Osteoblast (primary cell): ENCODE measurements at regions not wholly inside any gene's neighbourhood (a gene's known extent, or its start where the extent isn't known, plus 50 kb on each side); places are given as distances from the start of the nearest gene placed in this dataset.

ENCODE experiments used
- DNase-seq: peaks from one replicate; pipeline ENCODE4 v3.0.0; 2011; ENCODE audit warnings: low spot score, mixed read lengths; ENCODE audit not compliant: insufficient read length; ENCODE audit errors: missing footprints
- H2AFZ ChIP-seq: 2 replicates; pipeline ENCODE4 v1.6.0; 2011; ENCODE audit warnings: mild to moderate bottlenecking, low read length
- H3K27ac ChIP-seq: 2 replicates; pipeline ENCODE4 v1.5.1; 2011; ENCODE audit warnings: mild to moderate bottlenecking, low read depth, low read length, moderate library complexity
- H3K27me3 ChIP-seq: 2 replicates; pipeline ENCODE4 v1.6.0; 2012; ENCODE audit warnings: mild to moderate bottlenecking, control low read depth, inconsistent platforms, low read length, moderate library complexity; ENCODE audit not compliant: insufficient read depth
- H3K36me3 ChIP-seq: 2 replicates; pipeline ENCODE4 v1.5.1; 2011; ENCODE audit warnings: mild to moderate bottlenecking, low read length, control low read depth, moderate library complexity; ENCODE audit not compliant: insufficient read depth
- H3K4me1 ChIP-seq: 2 replicates; pipeline ENCODE4 v1.5.1; 2011; ENCODE audit warnings: mild to moderate bottlenecking, low read length, control low read depth, moderate library complexity; ENCODE audit not compliant: insufficient read depth
- H3K4me2 ChIP-seq: 2 replicates; pipeline ENCODE4 v1.6.0; 2011; ENCODE audit warnings: mild to moderate bottlenecking, low read length; ENCODE audit not compliant: insufficient read depth
- H3K4me3 ChIP-seq: fragments of 200-600 bp; sonication (generic); 3 replicates; pipeline ENCODE4 v1.5.1; 2012; ENCODE audit warnings: mild to moderate bottlenecking, low read length, inconsistent platforms; ENCODE audit not compliant: insufficient read depth
- H3K79me2 ChIP-seq: 2 replicates; pipeline ENCODE4 v1.6.0; 2012; ENCODE audit warnings: mild to moderate bottlenecking, low read length, control low read depth, inconsistent platforms; ENCODE audit not compliant: insufficient read depth
- H3K9me3 ChIP-seq: 2 replicates; pipeline ENCODE4 v1.5.1; 2011; ENCODE audit warnings: low read depth, low read length, control low read depth
- H4K20me1 ChIP-seq: 2 replicates; pipeline ENCODE4 v1.6.0; 2012; ENCODE audit warnings: mild to moderate bottlenecking, low read length, control low read depth; ENCODE audit not compliant: insufficient read depth
- TF ChIP-seq, protein P1 (sequence below): IDR thresholded peaks from 2 replicates; pipeline ENCODE4 v1.5.1; 2011; ENCODE audit warnings: mild to moderate bottlenecking, low read depth, low read length, moderate library complexity; ENCODE audit errors: extremely low read depth

DNA sequence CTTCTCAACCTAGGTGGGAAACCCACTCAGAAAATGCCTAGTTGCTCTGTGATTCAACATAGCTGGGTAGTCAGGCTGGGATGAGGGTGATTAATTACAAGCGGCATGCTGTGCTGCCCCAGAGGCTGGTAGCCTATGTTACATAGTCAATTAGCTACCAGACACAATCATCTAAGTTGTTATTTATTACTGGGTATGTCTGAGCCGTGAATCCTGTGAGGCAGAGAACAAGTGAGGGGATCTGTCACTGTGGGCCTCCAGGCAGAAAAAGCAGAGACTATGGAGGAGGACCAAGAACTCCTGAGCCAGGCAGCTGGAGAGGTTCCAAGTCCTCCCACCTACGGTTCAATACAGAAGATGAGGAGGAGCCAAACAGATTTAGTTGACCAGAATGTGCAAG is 186.6 kb upstream of the BDNF start:
- DNase-seq, result no peak
- no peaks in the 10 kb centered on the region for H3K79me2 ChIP-seq
- no peaks in the 10 kb centered on the region for H3K4me1 ChIP-seq
- TF ChIP-seq, protein P1, sequence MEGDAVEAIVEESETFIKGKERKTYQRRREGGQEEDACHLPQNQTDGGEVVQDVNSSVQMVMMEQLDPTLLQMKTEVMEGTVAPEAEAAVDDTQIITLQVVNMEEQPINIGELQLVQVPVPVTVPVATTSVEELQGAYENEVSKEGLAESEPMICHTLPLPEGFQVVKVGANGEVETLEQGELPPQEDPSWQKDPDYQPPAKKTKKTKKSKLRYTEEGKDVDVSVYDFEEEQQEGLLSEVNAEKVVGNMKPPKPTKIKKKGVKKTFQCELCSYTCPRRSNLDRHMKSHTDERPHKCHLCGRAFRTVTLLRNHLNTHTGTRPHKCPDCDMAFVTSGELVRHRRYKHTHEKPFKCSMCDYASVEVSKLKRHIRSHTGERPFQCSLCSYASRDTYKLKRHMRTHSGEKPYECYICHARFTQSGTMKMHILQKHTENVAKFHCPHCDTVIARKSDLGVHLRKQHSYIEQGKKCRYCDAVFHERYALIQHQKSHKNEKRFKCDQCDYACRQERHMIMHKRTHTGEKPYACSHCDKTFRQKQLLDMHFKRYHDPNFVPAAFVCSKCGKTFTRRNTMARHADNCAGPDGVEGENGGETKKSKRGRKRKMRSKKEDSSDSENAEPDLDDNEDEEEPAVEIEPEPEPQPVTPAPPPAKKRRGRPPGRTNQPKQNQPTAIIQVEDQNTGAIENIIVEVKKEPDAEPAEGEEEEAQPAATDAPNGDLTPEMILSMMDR, result no peak
- H3K9me3 ChIP-seq, result no peaks in the 10 kb centered on the region
- no peaks in the 10 kb centered on the region for H4K20me1 ChIP-seq
- H3K27me3 ChIP-seq, result no peaks in the 10 kb centered on the region
- no peak overlapping the region for H3K4me2 ChIP-seq
- no peak overlapping the region for H3K4me3 ChIP-seq
- no peaks in the 10 kb centered on the region for H3K36me3 ChIP-seq
- no peak overlapping the region for H3K27ac ChIP-seq
- no peak overlapping the region for H2AFZ ChIP-seq

DNA sequence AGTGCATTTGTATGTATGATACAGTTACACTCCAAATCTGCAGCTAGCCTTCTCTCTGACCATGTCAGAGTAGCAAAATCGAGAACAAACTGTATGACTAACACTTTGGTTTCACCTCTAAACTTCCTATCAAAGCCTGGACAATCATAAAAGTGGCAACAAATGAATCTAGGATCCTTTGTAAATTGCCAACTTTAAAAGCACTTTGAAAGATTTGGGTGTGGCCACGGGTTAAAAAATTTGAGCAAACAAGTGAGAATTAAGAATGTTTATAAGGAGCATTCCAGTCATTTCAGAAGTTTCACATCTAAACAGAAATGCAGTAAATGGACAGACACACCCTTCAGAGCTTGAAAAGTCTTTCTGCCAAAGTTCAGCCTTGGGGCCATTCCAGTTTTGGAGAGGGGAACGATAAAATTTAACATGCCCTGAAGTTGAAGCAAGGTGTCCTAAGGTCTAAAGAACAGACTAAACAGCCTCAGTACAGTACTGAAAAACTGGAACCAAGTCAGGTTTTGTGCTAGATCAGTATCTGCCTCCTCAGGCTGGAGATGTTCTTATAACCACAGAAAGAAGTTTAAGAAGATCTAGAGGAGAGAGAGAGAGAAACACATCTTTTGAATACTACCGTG is 181.9 kb upstream of the BDNF start:
- Histone ChIP-seq H3K79me2 (no peaks in the 10 kb centered on the region), H2AFZ (no peak overlapping the region), H3K27ac (no peak overlapping the region), H3K4me3 (no peak overlapping the region), H3K9me3 (no peaks in the 10 kb centered on the region), H3K4me1 (no peaks in the 10 kb centered on the region), H4K20me1 (no peaks in the 10 kb centered on the region), H3K4me2 (no peak overlapping the region), H3K36me3 (no peaks in the 10 kb centered on the region), H3K27me3 (no peaks in the 10 kb centered on the region)
- TF ChIP-seq, protein P1, result no peak
- no peak for DNase-seq

DNA sequence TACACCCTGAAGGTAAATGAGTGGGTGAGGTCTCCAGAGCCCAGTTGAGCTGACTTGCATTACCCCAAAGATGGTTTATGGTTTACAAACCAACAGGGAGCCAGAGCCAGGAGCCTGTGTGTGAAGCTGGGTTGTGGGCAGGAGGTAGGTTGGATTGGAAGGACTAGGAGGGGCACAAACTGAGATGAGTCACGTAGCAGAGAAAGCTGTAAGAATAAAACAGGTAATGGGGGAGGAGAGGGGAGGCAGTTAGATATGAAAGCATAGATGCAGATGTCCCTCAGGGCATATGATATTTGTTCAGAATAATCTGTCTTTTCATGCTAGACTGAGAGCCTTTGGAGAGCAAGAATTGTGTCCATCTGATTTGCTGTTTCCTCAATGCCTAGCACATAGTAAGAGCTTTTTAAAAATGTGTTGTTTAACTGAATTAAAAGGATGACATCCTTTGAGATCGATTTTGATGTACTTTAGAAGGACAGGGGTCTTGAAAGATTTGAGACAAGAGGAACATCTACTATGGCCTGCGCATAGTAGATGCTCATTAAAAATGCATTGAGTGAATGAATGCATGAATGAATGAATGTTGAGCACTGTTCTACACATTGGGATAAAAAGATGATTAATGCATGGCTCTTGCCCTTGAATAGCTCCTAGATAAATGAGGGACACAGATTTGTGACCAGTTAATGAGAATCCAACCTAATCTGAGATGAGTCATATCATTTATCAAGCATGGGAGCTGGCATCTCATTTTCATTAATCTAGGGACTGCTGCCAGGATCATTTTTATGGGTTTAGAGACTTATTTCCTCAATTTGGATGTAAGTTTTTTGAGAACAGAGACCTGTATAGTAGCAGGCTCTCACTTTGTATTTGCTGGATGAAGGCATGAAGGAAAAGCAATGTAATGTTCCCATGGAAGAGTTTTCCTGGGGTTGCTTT is 175.8 kb upstream of the BDNF start:
- no peak overlapping the region for H3K27ac ChIP-seq
- no peaks in the 10 kb centered on the region for H3K27me3 ChIP-seq
- no peak overlapping the region for H2AFZ ChIP-seq
- no peaks in the 10 kb centered on the region for H3K36me3 ChIP-seq
- H3K79me2 ChIP-seq, result no peaks in the 10 kb centered on the region
- H3K4me3 ChIP-seq, result no peak overlapping the region
- no peaks in the 10 kb centered on the region for H3K4me1 ChIP-seq
- no peaks in the 10 kb centered on the region for H4K20me1 ChIP-seq
- no peak overlapping the region for H3K4me2 ChIP-seq
- H3K9me3 ChIP-seq, result no peaks in the 10 kb centered on the region
- TF ChIP-seq, protein P1, result no peak
- no peak for DNase-seq
